ENCODE measurements at regions not wholly inside any gene's neighbourhood (a gene's known extent, or its start where the extent isn't known, plus 50 kb on each side); places are given as distances from the start of the nearest gene placed in this dataset.

- FAIRE-seq = no peak
Observed at GRCh38 chr1:90502696-90503095, 214.4 kb downstream of the BARHL2 start.

GRCh38 chr1:90502194-90502593 is 214.9 kb downstream of the BARHL2 start:
- DNase-seq (ENCODE audit: insufficient read length, low spot score) (no peak), FAIRE-seq (no peak)

More at GRCh38 chr1:90502696-90503095, 214.4 kb downstream of the BARHL2 start:
- DNase-seq (ENCODE audit: insufficient read length, low spot score) = no peak

GRCh38 chr1:90501281-90501680 is 215.8 kb downstream of the BARHL2 start:
- DNase-seq (ENCODE audit: insufficient read length, low spot score) (no peak), FAIRE-seq (no peak)

- FAIRE-seq = no peak
- DNase-seq (ENCODE audit: insufficient read length, low spot score) = no peak
Observed at GRCh38 chr1:90494748-90495282, 222.3 kb downstream of the BARHL2 start.

GRCh38 chr1:90488451-90488850 is 228.7 kb downstream of the BARHL2 start:
- FAIRE-seq (no peak), DNase-seq (ENCODE audit: insufficient read length, low spot score) (no peak)

- FAIRE-seq (no peak), DNase-seq (ENCODE audit: insufficient read length, low spot score) (no peak)
Observed at GRCh38 chr1:90486996-90487395, 230.1 kb downstream of the BARHL2 start.

- no peak for DNase-seq (ENCODE audit: insufficient read length, low spot score)
- no peak for FAIRE-seq
Observed at GRCh38 chr1:90486134-90486824, 230.8 kb downstream of the BARHL2 start.

- no peak for DNase-seq (ENCODE audit: insufficient read length, low spot score)
- no peak for FAIRE-seq
Observed at GRCh38 chr1:90480271-90480835, 236.7 kb downstream of the BARHL2 start.

- DNase-seq (ENCODE audit: insufficient read length, low spot score) = no peak
- no peak for FAIRE-seq
Observed at GRCh38 chr1:90476994-90477393, 240.1 kb downstream of the BARHL2 start.

GRCh38 chr1:90476411-90476810 is 240.7 kb downstream of the BARHL2 start:
- FAIRE-seq = no peak
- DNase-seq (ENCODE audit: insufficient read length, low spot score) = no peak

- DNase-seq (ENCODE audit: insufficient read length, low spot score) (no peak), FAIRE-seq (no peak)
Observed at GRCh38 chr1:90475631-90476030, 241.5 kb downstream of the BARHL2 start.

- FAIRE-seq (no peak), DNase-seq (ENCODE audit: insufficient read length, low spot score) (no peak)
Observed at GRCh38 chr1:90474731-90475130, 242.4 kb downstream of the BARHL2 start.

GRCh38 chr1:90474158-90474557 is 242.9 kb downstream of the BARHL2 start:
- no peak for FAIRE-seq

GRCh38 chr1:90472775-90473174 is 244.3 kb downstream of the BARHL2 start:
- FAIRE-seq (no peak), DNase-seq (ENCODE audit: insufficient read length, low spot score) (no peak)

More at GRCh38 chr1:90474158-90474557, 242.9 kb downstream of the BARHL2 start:
- DNase-seq (ENCODE audit: insufficient read length, low spot score) = no peak

- no peak for FAIRE-seq
- DNase-seq (ENCODE audit: insufficient read length, low spot score) = no peak
Observed at GRCh38 chr1:90459570-90459969, 257.5 kb downstream of the BARHL2 start.

GRCh38 chr1:90457985-90458384 is 259.1 kb downstream of the BARHL2 start:
- DNase-seq (ENCODE audit: insufficient read length, low spot score) (no peak), FAIRE-seq (no peak)

- FAIRE-seq = no peak
- DNase-seq (ENCODE audit: insufficient read length, low spot score) = no peak
Observed at GRCh38 chr1:90452491-90452890, 264.6 kb downstream of the BARHL2 start.

GRCh38 chr1:90443354-90443753 is 273.7 kb downstream of the BARHL2 start:
- no peak for DNase-seq (ENCODE audit: insufficient read length, low spot score)
- no peak for FAIRE-seq

- DNase-seq (ENCODE audit: insufficient read length, low spot score) (no peak), FAIRE-seq (no peak)
Observed at GRCh38 chr1:90435351-90435750, 281.8 kb downstream of the BARHL2 start.

- no peak for DNase-seq (ENCODE audit: insufficient read length, low spot score)
Observed at GRCh38 chr1:90434460-90434859, 282.6 kb downstream of the BARHL2 start.

GRCh38 chr1:90417126-90417525 is 300.0 kb downstream of the BARHL2 start:
- DNase-seq (ENCODE audit: insufficient read length, low spot score) (no peak), FAIRE-seq (no peak)

More at GRCh38 chr1:90434460-90434859, 282.6 kb downstream of the BARHL2 start:
- no peak for FAIRE-seq

- FAIRE-seq = no peak
- no peak for DNase-seq (ENCODE audit: insufficient read length, low spot score)
Observed at GRCh38 chr1:90414201-90414600, 302.9 kb downstream of the BARHL2 start.
